Progenitor cell of endocrine pancreas (in vitro differentiated cells): ENCODE measurements at regions not wholly inside any gene's neighbourhood (a gene's known extent, or its start where the extent isn't known, plus 50 kb on each side); places are given as distances from the start of the nearest gene placed in this dataset.

ENCODE experiments used
- DNase-seq: peaks from one replicate; pipeline ENCODE4 v3.0.0; 2021; ENCODE audit warnings: low spot score; ENCODE audit not compliant: unreplicated experiment
- H3K27ac Mint-ChIP-seq: 2 replicates; pipeline ENCODE4 v1.8.0; 2021; ENCODE audit warnings: mild to moderate bottlenecking, moderate library complexity, mixed read lengths
- H3K27me3 Mint-ChIP-seq: 2 replicates; pipeline ENCODE4 v1.8.0; 2021; ENCODE audit warnings: mixed read lengths
- H3K36me3 Mint-ChIP-seq: 2 replicates; pipeline ENCODE4 v1.8.0; 2022; ENCODE audit warnings: mixed read lengths; ENCODE audit not compliant: insufficient read depth
- H3K4me1 Mint-ChIP-seq: 2 replicates; pipeline ENCODE4 v1.8.0; 2021; ENCODE audit warnings: low read depth, mixed read lengths
- H3K4me3 Mint-ChIP-seq: 2 replicates; pipeline ENCODE4 v1.8.0; 2021; ENCODE audit warnings: low read depth, mild to moderate bottlenecking, moderate library complexity, mixed read lengths
- H3K9me3 Mint-ChIP-seq: 2 replicates; pipeline ENCODE4 v1.8.0; 2021; ENCODE audit warnings: low read depth, mixed read lengths
- TF ChIP-seq, protein P1 (sequence below): fragments of 200-600 bp; sonication (generic); IDR thresholded peaks from one replicate; pipeline ENCODE4 v1.5.0; 2021; ENCODE audit warnings: antibody characterized with exemption, mild to moderate bottlenecking; ENCODE audit not compliant: unreplicated experiment

DNA sequence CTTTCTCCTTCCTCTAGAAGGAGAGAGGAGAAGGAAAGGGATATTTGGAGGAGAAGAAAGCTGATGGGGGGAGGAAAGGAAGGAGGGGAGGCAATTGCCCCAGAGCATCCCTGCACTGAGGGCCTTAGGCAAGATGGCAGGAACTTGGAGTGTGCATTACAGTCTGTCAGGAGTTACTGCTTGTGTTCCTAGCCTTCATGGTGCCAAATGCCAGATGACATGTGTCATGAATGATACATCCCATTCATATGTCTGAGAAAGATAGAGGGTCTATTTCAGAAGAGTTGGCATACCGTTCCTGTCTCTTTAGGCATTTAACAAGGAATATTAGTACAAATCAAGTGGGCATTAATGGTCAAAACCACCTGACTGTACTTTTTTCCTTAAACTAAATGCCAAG lies 232.1 kb upstream of the NT5C1B start:
- DNase-seq: no peak
- no peaks in the 10 kb centered on the region for H3K36me3 Mint-ChIP-seq

DNA sequence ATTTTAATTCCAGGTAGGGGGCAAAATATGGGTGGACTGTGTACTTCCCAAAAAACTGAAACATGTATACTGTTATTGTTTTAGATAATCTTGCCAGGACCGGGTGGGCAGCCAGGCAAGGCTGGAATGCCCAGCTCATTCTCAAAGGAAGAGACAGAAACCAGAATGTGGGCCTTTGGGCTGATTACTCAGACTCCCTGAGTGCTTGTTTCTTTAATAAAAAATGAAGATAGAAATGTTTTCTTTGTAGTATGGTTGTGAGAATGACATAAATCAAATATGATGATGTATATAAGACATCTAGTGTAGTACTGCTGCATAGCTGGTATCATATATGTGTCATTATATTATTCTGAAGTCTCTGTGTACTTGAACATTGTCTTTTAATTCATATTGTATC lies 231.6 kb upstream of the NT5C1B start:
- TF ChIP-seq, protein P1, sequence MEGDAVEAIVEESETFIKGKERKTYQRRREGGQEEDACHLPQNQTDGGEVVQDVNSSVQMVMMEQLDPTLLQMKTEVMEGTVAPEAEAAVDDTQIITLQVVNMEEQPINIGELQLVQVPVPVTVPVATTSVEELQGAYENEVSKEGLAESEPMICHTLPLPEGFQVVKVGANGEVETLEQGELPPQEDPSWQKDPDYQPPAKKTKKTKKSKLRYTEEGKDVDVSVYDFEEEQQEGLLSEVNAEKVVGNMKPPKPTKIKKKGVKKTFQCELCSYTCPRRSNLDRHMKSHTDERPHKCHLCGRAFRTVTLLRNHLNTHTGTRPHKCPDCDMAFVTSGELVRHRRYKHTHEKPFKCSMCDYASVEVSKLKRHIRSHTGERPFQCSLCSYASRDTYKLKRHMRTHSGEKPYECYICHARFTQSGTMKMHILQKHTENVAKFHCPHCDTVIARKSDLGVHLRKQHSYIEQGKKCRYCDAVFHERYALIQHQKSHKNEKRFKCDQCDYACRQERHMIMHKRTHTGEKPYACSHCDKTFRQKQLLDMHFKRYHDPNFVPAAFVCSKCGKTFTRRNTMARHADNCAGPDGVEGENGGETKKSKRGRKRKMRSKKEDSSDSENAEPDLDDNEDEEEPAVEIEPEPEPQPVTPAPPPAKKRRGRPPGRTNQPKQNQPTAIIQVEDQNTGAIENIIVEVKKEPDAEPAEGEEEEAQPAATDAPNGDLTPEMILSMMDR: no peak
- peaks cover 31% of the 10 kb centered on the region for H3K4me1 Mint-ChIP-seq
- H3K27me3 Mint-ChIP-seq: no peaks in the 10 kb centered on the region
- H3K27ac Mint-ChIP-seq: no peak overlapping the region
- no peaks in the 10 kb centered on the region for H3K36me3 Mint-ChIP-seq
- H3K4me3 Mint-ChIP-seq: no peak overlapping the region
- peaks cover 1% of the 10 kb centered on the region for H3K9me3 Mint-ChIP-seq
- DNase-seq: no peak

More for the DNA sequence above, 232.1 kb upstream of the NT5C1B start:
- H3K27ac Mint-ChIP-seq: no peak overlapping the region
- H3K4me3 Mint-ChIP-seq: no peak overlapping the region
- no peaks in the 10 kb centered on the region for H3K9me3 Mint-ChIP-seq
- peaks cover 33% of the 10 kb centered on the region for H3K4me1 Mint-ChIP-seq
- no peaks in the 10 kb centered on the region for H3K27me3 Mint-ChIP-seq
- TF ChIP-seq, protein P1: no peak

DNA sequence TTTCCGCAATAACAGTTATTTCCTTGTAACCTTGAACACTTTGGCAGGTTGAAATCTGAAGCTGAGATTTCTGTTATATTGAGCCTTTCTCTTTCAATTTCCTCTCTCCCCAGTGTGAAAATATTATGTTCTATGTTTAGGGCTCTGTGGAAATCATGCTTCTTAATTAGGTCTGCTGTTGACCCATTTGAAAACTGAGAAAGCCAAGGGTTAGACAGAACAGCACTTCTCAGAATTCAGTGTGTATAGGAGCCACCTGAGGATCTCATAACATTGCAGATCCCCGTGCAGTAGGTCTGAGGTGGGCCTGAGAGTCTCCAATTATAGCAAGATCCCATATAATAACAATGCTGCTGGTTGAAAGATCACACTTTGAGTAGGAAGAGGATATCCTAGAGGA lies 230.2 kb upstream of the NT5C1B start:
- no peaks in the 10 kb centered on the region for H3K27me3 Mint-ChIP-seq
- no peak overlapping the region for H3K4me3 Mint-ChIP-seq
- TF ChIP-seq, protein P1: no peak

DNA sequence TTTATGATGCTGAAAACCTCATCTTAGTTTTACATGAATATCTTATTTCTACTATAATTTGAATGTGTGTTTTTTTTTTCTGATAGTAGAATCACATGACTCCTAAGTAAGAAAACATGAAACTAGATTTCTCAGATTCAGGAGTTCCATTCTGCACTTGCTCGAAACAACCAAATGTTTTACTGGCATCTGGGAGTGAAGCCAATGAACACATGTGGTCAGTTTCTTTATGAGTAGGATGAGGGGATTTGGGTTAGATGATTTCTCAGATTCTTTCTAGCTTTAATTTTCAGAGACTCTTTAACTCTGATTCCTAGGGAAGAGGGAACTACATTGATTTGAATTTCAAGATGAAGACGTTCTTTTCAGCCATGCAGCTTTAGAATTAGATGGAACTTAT lies 225.0 kb upstream of the NT5C1B start:
- DNase-seq: no peak
- Mint-ChIP-seq H3K36me3 (no peaks in the 10 kb centered on the region), H3K27ac (no peak overlapping the region), H3K4me3 (no peak overlapping the region), H3K27me3 (no peaks in the 10 kb centered on the region), H3K9me3 (peaks cover 3% of the 10 kb centered on the region), H3K4me1 (no peaks in the 10 kb centered on the region)
- TF ChIP-seq, protein P1: no peak

More for the DNA sequence above, 230.2 kb upstream of the NT5C1B start:
- Mint-ChIP-seq H3K9me3 (peaks cover 3% of the 10 kb centered on the region), H3K4me1 (peaks cover 17% of the 10 kb centered on the region), H3K27ac (no peak overlapping the region), H3K36me3 (no peaks in the 10 kb centered on the region)
- no peak for DNase-seq

DNA sequence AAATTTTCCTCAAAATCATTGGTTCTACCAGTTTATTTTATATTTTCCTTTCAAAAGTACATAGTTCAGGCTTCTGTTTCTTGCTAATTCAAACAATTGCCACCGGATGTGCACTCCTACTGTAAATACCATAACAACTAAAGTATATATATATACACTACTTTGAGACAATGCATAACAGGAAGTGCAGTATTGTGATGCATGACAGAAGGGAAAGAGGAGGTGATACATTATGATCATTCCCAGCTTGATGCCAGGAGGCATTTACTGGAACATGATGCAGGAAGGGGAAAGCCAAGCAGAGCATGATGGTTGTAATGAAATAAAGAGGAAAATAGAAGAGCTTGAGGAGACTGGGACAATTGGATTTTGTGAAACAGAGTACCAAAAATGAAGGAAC lies 215.2 kb upstream of the NT5C1B start:
- no peak for DNase-seq
- Mint-ChIP-seq H3K4me3 (no peak overlapping the region), H3K27ac (no peak overlapping the region), H3K9me3 (peaks cover 12% of the 10 kb centered on the region), H3K36me3 (peaks cover 6% of the 10 kb centered on the region), H3K27me3 (no peaks in the 10 kb centered on the region), H3K4me1 (peaks cover 27% of the 10 kb centered on the region)
- TF ChIP-seq, protein P1: no peak
